Karpas-422 (cell line): ENCODE measurements at regions not wholly inside any gene's neighbourhood (a gene's known extent, or its start where the extent isn't known, plus 50 kb on each side); places are given as distances from the start of the nearest gene placed in this dataset.

Experiments
- DNase-seq: peaks from one replicate; pipeline ENCODE4 v3.0.0-alpha.2; 2015
- H2AFZ ChIP-seq: fragments of 200-600 bp; sonication (generic); 2 replicates; pipeline ENCODE4 v1.6.1; 2014; ENCODE audit warnings: antibody characterized with exemption, low read length, mixed read lengths
- H3K27ac ChIP-seq: fragments of 200-600 bp; sonication (generic); 2 replicates; pipeline ENCODE4 v1.5.1; 2014; ENCODE audit warnings: mild to moderate bottlenecking, low read length, moderate library complexity
- H3K27me3 ChIP-seq: fragments of 200-600 bp; sonication (generic); 2 replicates; pipeline ENCODE4 v1.6.1; 2014; ENCODE audit warnings: low read length, mixed read lengths
- H3K36me3 ChIP-seq: fragments of 200-600 bp; sonication (generic); 2 replicates; pipeline ENCODE4 v1.6.1; 2014; ENCODE audit warnings: low read length, mixed read lengths; ENCODE audit not compliant: insufficient read depth
- H3K4me1 ChIP-seq: fragments of 200-600 bp; sonication (generic); 2 replicates; pipeline ENCODE4 v1.6.1; 2014; ENCODE audit warnings: mild to moderate bottlenecking, low read length, mixed read lengths
- H3K4me2 ChIP-seq: fragments of 200-600 bp; sonication (generic); 2 replicates; pipeline ENCODE4 v1.6.1; 2014; ENCODE audit warnings: low read length, low read depth, mild to moderate bottlenecking; ENCODE audit not compliant: poor library complexity, severe bottlenecking
- H3K4me3 ChIP-seq: fragments of 200-600 bp; sonication (generic); 2 replicates; pipeline ENCODE4 v1.5.1; 2014; ENCODE audit warnings: mild to moderate bottlenecking, antibody characterized with exemption, low read length, mixed read lengths
- H3K79me2 ChIP-seq: fragments of 200-600 bp; sonication (generic); 2 replicates; pipeline ENCODE4 v1.6.1; 2014; ENCODE audit warnings: mild to moderate bottlenecking, low read length, mixed read lengths
- H3K9ac ChIP-seq: fragments of 200-600 bp; sonication (generic); 2 replicates; pipeline ENCODE4 v1.6.0; 2014; ENCODE audit warnings: low read length
- H3K9me2 ChIP-seq: fragments of 200-600 bp; sonication (generic), shearing (Covaris generic); replicated peaks from 2 replicates; pipeline ENCODE4 v1.6.0; 2014; ENCODE audit warnings: mild to moderate bottlenecking, low read length, moderate library complexity; ENCODE audit not compliant: insufficient read depth
- H3K9me3 ChIP-seq: fragments of 300-700, 200-600 bp; sonication (generic); 2 replicates; pipeline ENCODE4 v1.6.1; 2014; ENCODE audit warnings: low read length, mixed read lengths
- H4K20me1 ChIP-seq: fragments of 200-600 bp; sonication (generic); 2 replicates; pipeline ENCODE4 v1.6.1; 2014; ENCODE audit warnings: mild to moderate bottlenecking, antibody characterized with exemption, low read length, low read depth; ENCODE audit not compliant: insufficient read depth

DNA sequence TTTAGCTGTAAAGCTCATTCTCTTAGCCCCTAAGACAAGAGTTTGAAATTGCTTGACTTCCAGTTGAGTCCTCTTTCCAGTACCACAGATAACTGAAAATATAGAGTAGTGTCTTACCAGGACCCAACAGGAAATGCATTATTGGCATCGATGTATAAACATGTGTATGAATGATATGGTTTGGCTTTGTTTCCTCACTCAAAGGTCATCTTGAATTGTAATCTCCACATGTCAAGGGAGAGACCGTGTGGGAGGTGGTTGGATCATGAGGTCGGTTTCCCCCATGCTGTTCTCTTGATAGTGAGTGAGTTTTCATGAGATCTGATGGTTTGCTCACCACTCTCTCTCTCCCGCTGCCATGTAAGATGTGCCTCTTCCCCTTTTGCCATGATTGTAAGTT is 745.0 kb downstream of the TMEM182 start:
- no peak overlapping the region for H3K4me3 ChIP-seq
- no peak overlapping the region for H3K9ac ChIP-seq
- no peak overlapping the region for H2AFZ ChIP-seq
- H3K9me2 ChIP-seq: no peaks in the 10 kb centered on the region
- no peaks in the 10 kb centered on the region for H3K4me1 ChIP-seq
- no peaks in the 10 kb centered on the region for H3K79me2 ChIP-seq
- H4K20me1 ChIP-seq: no peaks in the 10 kb centered on the region
- H3K27me3 ChIP-seq: no peaks in the 10 kb centered on the region
- H3K27ac ChIP-seq: no peak overlapping the region
- no peaks in the 10 kb centered on the region for H3K36me3 ChIP-seq
- no peak overlapping the region for H3K4me2 ChIP-seq
- H3K9me3 ChIP-seq: no peaks in the 10 kb centered on the region; the same call in 1 of the 2 replicates
- no peak for DNase-seq

DNA sequence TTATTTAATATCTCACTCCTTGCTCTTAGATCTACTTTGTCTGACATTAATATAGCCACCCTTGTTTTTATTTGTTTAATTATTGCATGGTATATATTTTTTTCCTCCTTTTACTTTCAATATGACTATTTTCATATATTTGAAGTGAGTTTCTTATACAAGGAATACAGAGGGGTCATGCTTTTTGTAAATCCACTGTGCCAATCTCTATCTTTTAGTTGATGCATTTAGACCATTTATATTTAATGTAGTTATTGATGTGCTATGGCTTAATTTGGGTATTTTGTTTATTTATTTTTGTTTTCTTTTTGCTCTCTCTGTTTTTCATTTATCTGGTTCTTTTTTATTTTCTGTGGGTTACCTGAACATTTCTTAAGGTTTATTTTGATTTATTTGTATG is 750.6 kb downstream of the TMEM182 start:
- H3K9ac ChIP-seq: no peak overlapping the region
- H3K9me2 ChIP-seq: no peaks in the 10 kb centered on the region
- no peak for DNase-seq
- H3K79me2 ChIP-seq: no peaks in the 10 kb centered on the region
- H3K27me3 ChIP-seq: no peaks in the 10 kb centered on the region
- H3K4me3 ChIP-seq: no peak overlapping the region
- H3K36me3 ChIP-seq: no peaks in the 10 kb centered on the region
- H4K20me1 ChIP-seq: no peaks in the 10 kb centered on the region
- H3K27ac ChIP-seq: no peak overlapping the region
- H3K9me3 ChIP-seq: peaks cover 6% of the 10 kb centered on the region; the same call in 1 of the 2 replicates
- no peaks in the 10 kb centered on the region for H3K4me1 ChIP-seq
- no peak overlapping the region for H3K4me2 ChIP-seq
- H2AFZ ChIP-seq: no peak overlapping the region

DNA sequence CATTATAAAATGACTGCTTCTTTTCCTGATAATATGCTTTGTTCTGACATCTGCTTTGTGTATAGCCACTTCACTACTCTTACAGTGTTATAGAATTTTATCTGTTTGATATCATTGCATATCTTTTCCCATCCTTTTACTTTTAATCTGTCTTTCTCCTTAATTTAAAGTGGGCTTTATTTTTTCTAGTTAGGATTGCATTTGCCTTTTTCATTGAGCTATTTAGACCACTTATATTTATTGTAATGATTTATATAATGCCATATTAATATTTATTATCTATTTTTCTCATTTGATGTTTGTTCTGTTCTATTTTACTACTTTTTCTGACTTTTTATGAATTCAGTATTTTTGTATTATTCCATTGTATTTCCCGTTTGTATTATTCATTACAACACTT is 758.7 kb downstream of the TMEM182 start:
- Histone ChIP-seq H4K20me1 (no peaks in the 10 kb centered on the region), H2AFZ (no peak overlapping the region), H3K4me2 (no peak overlapping the region), H3K27me3 (no peaks in the 10 kb centered on the region), H3K4me3 (no peak overlapping the region), H3K9ac (no peak overlapping the region), H3K9me2 (no peaks in the 10 kb centered on the region), H3K79me2 (no peaks in the 10 kb centered on the region), H3K36me3 (no peaks in the 10 kb centered on the region), H3K9me3 (no peaks in the 10 kb centered on the region; the same call in 1 of the 2 replicates), H3K27ac (no peak overlapping the region), H3K4me1 (no peaks in the 10 kb centered on the region)
- DNase-seq: no peak

DNA sequence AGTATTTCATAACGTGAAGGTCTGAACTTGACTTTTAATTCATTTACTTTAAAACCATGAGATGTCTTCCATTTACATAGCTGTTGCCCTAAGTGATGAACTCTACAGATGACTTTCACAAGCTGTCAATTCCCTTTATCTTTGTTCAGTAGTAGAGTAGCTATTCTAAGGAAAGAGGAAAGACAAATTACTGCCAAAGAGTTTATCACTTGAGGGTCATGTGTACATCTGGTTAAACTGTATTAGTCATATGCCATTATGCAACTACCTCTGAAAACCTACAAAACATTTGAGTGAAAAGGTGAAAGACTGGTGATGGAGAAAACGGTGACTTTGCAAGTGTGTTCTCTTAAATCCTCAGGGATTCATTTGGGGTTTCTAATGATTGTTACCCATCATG is 763.9 kb downstream of the TMEM182 start:
- H3K4me3 ChIP-seq: no peak overlapping the region
- H3K4me1 ChIP-seq: no peaks in the 10 kb centered on the region
- H3K9me3 ChIP-seq: no peaks in the 10 kb centered on the region
- no peaks in the 10 kb centered on the region for H3K9me2 ChIP-seq
- no peak overlapping the region for H2AFZ ChIP-seq
- no peak overlapping the region for H3K4me2 ChIP-seq
- H3K27ac ChIP-seq: no peak overlapping the region
- H3K36me3 ChIP-seq: no peaks in the 10 kb centered on the region
- no peaks in the 10 kb centered on the region for H3K27me3 ChIP-seq
- H3K9ac ChIP-seq: no peak overlapping the region
- no peaks in the 10 kb centered on the region for H4K20me1 ChIP-seq
- DNase-seq: no peak
- H3K79me2 ChIP-seq: no peaks in the 10 kb centered on the region

DNA sequence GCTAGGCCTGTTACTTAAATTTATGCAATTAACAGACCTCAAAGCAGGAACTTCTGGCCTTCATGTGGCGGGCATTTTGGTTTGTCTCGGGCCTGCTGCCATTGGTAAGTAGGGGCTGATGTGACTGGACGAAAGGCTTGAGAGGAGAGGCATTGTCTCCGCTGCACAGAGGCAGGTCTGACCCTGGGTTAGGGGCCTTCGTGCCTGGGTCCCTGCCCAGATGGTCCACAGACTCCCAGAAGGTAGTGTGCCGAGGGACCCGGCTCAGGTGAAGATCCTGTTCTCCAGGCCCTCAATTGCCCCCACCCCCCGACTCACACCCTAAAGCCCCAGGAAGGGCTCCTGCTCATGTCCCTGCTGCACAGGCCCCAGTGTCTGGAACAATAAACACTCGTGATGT is 764.9 kb downstream of the TMEM182 start:
- Histone ChIP-seq H3K27ac (no peak overlapping the region), H3K36me3 (no peaks in the 10 kb centered on the region), H3K4me2 (no peak overlapping the region), H3K4me3 (no peak overlapping the region), H3K4me1 (no peaks in the 10 kb centered on the region), H3K9ac (no peak overlapping the region), H3K9me2 (no peaks in the 10 kb centered on the region), H3K9me3 (no peaks in the 10 kb centered on the region), H3K27me3 (no peaks in the 10 kb centered on the region), H3K79me2 (no peaks in the 10 kb centered on the region), H4K20me1 (no peaks in the 10 kb centered on the region), H2AFZ (no peak overlapping the region)
- DNase-seq: no peak

DNA sequence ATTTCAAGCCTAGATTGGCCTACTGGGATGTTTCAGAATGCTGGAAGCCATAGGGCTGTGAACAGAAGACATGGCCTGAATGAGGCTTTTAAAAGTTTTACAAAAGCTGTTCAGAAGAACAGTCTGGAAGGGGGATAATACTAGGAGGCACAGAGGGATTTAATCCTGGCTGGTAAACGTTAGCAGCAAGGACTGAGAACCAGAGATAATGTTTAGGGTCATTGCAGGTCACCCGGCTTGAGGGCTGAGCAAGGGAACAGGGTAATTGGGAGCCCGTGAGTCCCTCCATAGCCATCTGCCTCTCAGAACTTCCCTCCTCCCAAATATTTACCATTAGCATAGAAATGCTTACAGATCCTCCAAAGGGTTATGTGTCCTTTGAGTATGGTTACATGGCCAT is 765.4 kb downstream of the TMEM182 start:
- no peak overlapping the region for H3K4me3 ChIP-seq
- no peak overlapping the region for H3K4me2 ChIP-seq
- H3K9ac ChIP-seq: no peak overlapping the region
- H3K27me3 ChIP-seq: no peaks in the 10 kb centered on the region
- no peaks in the 10 kb centered on the region for H3K36me3 ChIP-seq
- H3K9me2 ChIP-seq: no peaks in the 10 kb centered on the region
- no peaks in the 10 kb centered on the region for H3K9me3 ChIP-seq
- no peak overlapping the region for H3K27ac ChIP-seq
- H3K79me2 ChIP-seq: no peaks in the 10 kb centered on the region
- H2AFZ ChIP-seq: no peak overlapping the region
- H3K4me1 ChIP-seq: no peaks in the 10 kb centered on the region
- no peaks in the 10 kb centered on the region for H4K20me1 ChIP-seq
- DNase-seq: no peak

DNA sequence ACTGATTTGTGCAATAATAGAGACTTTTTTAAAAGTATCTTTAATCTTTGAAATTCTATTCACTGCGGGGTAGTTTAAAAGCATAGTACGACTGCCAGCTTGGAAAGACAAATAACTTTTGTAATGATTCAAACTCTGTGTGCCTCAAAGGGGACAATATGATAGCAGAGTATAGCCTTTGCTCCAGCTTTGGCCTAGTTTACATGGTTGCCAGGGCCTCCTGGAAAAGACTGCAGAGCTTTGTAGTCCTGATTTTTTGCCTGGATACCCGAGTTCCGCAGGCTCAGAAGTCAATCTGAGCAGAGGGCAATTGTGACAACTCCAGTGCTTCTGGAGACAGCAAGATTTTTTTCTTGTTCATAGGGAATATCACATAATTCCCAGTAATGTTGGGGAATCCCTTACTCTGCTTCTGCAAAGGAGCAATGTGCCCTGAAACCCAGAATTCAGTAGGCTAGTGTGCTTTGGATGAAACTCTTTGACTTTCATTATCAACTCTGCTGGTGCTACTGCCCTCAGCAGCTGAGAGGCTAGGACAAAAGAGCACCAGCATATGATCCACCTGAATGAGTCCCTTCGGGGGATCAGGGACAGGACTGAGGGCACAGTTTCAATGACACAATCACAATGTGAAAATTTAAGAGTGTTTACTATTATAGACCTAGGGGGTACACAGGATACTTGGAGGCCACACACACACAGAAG is 768.1 kb downstream of the TMEM182 start:
- no peaks in the 10 kb centered on the region for H3K36me3 ChIP-seq
- H3K9ac ChIP-seq: no peak overlapping the region
- H3K27me3 ChIP-seq: no peaks in the 10 kb centered on the region
- DNase-seq: no peak
- H3K4me2 ChIP-seq: no peak overlapping the region
- H3K9me2 ChIP-seq: no peaks in the 10 kb centered on the region
- peaks cover 5% of the 10 kb centered on the region; the same call in 1 of the 2 replicates for H3K9me3 ChIP-seq
- H4K20me1 ChIP-seq: no peaks in the 10 kb centered on the region
- H3K27ac ChIP-seq: no peak overlapping the region
- no peaks in the 10 kb centered on the region for H3K4me1 ChIP-seq
- no peaks in the 10 kb centered on the region for H3K79me2 ChIP-seq
- H2AFZ ChIP-seq: no peak overlapping the region
- H3K4me3 ChIP-seq: no peak overlapping the region

DNA sequence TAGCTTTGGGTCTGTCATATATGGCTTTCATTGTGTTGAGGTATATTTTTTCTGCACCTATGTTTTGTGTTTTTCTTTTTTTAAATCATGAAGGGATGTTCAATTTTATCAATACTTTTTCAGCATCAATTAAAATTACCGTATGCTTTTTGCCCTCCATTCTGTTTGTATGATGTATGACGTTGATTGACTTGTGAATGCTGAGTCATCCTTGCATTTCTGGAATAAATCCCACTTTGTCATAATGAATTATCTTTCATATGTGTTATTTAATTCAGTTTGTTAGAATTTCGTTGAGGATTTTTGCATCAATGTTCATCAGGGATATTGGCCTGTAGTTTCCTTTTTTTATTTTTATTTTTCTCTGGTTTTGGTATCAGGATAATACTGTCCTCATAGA is 790.9 kb downstream of the TMEM182 start:
- Histone ChIP-seq H3K79me2 (no peaks in the 10 kb centered on the region), H3K9me2 (no peaks in the 10 kb centered on the region), H3K9ac (no peak overlapping the region), H4K20me1 (no peaks in the 10 kb centered on the region), H2AFZ (no peak overlapping the region), H3K27ac (no peak overlapping the region), H3K4me2 (no peak overlapping the region), H3K4me1 (no peaks in the 10 kb centered on the region), H3K27me3 (no peaks in the 10 kb centered on the region), H3K36me3 (no peaks in the 10 kb centered on the region), H3K9me3 (peaks cover 20% of the 10 kb centered on the region), H3K4me3 (no peak overlapping the region)
- DNase-seq: no peak
